Loucy (cell line): ENCODE measurements at regions not wholly inside any gene's neighbourhood (a gene's known extent, or its start where the extent isn't known, plus 50 kb on each side); places are given as distances from the start of the nearest gene placed in this dataset.
A peak's percentile ranks its signal among the peaks of the same experiment; 100 is the strongest.
"Not testable (repeated sequence)": the region's sequence is repeated elsewhere in the genome, so short reads cannot be mapped to it uniquely, and the experiment has no call there.

Source experiments
- H2AFZ ChIP-seq: fragments of 200-600 bp; sonication (generic); 2 replicates; pipeline ENCODE4 v1.6.0; 2016; ENCODE audit warnings: antibody characterized with exemption, mild to moderate bottlenecking, low read length, moderate library complexity
- H3F3A ChIP-seq: fragments of 200-600 bp; 2 replicates; pipeline ENCODE4 v1.6.0; 2016; ENCODE audit warnings: antibody characterized with exemption, low read depth, mild to moderate bottlenecking
- H3K27me3 ChIP-seq: fragments of 200-600 bp; sonication (generic); 2 replicates; pipeline ENCODE4 v1.6.1; 2014; ENCODE audit warnings: low read length, mild to moderate bottlenecking; ENCODE audit not compliant: insufficient read depth, poor library complexity, severe bottlenecking
- H3K36me3 ChIP-seq: fragments of 200-600 bp; sonication (generic); 2 replicates; pipeline ENCODE4 v1.6.1; 2016; ENCODE audit warnings: low read length; ENCODE audit not compliant: insufficient read depth
- H3K4me1 ChIP-seq: fragments of 200-600 bp; sonication (generic); 2 replicates; pipeline ENCODE4 v1.5.1; 2014; ENCODE audit warnings: low read length, mild to moderate bottlenecking; ENCODE audit not compliant: insufficient read depth, poor library complexity, severe bottlenecking
- H3K4me2 ChIP-seq: fragments of 200-600 bp; sonication (generic); 2 replicates; pipeline ENCODE4 v1.6.0; 2014; ENCODE audit warnings: antibody characterized with exemption, low read length, low read depth, mild to moderate bottlenecking; ENCODE audit not compliant: poor library complexity, severe bottlenecking
- H3K4me3 ChIP-seq: fragments of 200-600 bp; sonication (generic); 2 replicates; pipeline ENCODE4 v1.5.1; 2014; ENCODE audit warnings: low read length, mild to moderate bottlenecking, mixed read lengths; ENCODE audit not compliant: poor library complexity, severe bottlenecking
- H3K79me2 ChIP-seq: fragments of 200-600 bp; sonication (generic); 2 replicates; pipeline ENCODE4 v1.6.1; 2014; ENCODE audit warnings: low read length; ENCODE audit not compliant: insufficient read depth
- H3K9ac ChIP-seq: fragments of 200-600 bp; sonication (generic); 2 replicates; pipeline ENCODE4 v1.6.0; 2014; ENCODE audit warnings: mild to moderate bottlenecking, low read depth, low read length, moderate library complexity; ENCODE audit not compliant: poor library complexity, severe bottlenecking
- H3K9me2 ChIP-seq: fragments of 200-600 bp; sonication (generic); replicated peaks from 2 replicates; pipeline ENCODE4 v1.6.1; 2016; ENCODE audit warnings: low read depth, low read length, mixed read lengths
- H3K9me3 ChIP-seq: fragments of 200-600 bp; sonication (generic); 2 replicates; pipeline ENCODE4 v1.6.1; 2014; ENCODE audit warnings: mild to moderate bottlenecking, antibody characterized with exemption, low read length, low read depth; ENCODE audit not compliant: insufficient read depth
- H4K20me1 ChIP-seq: fragments of 200-600 bp; sonication (generic); 2 replicates; pipeline ENCODE4 v1.6.0; 2014; ENCODE audit warnings: antibody characterized with exemption, low read length, mild to moderate bottlenecking; ENCODE audit not compliant: insufficient read depth, poor library complexity, severe bottlenecking
- EZH2phosphoT487 ChIP-seq: fragments of 200-600 bp; IDR thresholded peaks from 2 replicates; pipeline ENCODE4 v1.6.1; 2018; ENCODE audit warnings: antibody characterized with exemption, mild to moderate bottlenecking, moderate library complexity, borderline replicate concordance
- TF ChIP-seq, protein P1 (sequence below): fragments of 200-600 bp; sonication (generic); conservative IDR thresholded peaks from 2 replicates; pipeline ENCODE4 v1.5.1; 2014; ENCODE audit warnings: mild to moderate bottlenecking, antibody characterized with exemption, low read length

- no peaks in the 10 kb centered on the region for H3K36me3 ChIP-seq
- H3K79me2 ChIP-seq = no peaks in the 10 kb centered on the region
- no peaks in the 10 kb centered on the region for H4K20me1 ChIP-seq
- no peaks in the 10 kb centered on the region for H3K9me3 ChIP-seq
- H3K9ac ChIP-seq = no peak overlapping the region
- no peak overlapping the region for H3K4me2 ChIP-seq
- H3K4me3 ChIP-seq = no peak overlapping the region
- no peaks in the 10 kb centered on the region for H3K9me2 ChIP-seq
- H2AFZ ChIP-seq = no peak overlapping the region
- no peaks in the 10 kb centered on the region for H3K4me1 ChIP-seq
- TF ChIP-seq EZH2phosphoT487 = no peak
- TF ChIP-seq, protein P1, sequence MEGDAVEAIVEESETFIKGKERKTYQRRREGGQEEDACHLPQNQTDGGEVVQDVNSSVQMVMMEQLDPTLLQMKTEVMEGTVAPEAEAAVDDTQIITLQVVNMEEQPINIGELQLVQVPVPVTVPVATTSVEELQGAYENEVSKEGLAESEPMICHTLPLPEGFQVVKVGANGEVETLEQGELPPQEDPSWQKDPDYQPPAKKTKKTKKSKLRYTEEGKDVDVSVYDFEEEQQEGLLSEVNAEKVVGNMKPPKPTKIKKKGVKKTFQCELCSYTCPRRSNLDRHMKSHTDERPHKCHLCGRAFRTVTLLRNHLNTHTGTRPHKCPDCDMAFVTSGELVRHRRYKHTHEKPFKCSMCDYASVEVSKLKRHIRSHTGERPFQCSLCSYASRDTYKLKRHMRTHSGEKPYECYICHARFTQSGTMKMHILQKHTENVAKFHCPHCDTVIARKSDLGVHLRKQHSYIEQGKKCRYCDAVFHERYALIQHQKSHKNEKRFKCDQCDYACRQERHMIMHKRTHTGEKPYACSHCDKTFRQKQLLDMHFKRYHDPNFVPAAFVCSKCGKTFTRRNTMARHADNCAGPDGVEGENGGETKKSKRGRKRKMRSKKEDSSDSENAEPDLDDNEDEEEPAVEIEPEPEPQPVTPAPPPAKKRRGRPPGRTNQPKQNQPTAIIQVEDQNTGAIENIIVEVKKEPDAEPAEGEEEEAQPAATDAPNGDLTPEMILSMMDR = no peak
- no peaks in the 10 kb centered on the region for H3F3A ChIP-seq
- H3K27me3 ChIP-seq = no peaks in the 10 kb centered on the region
These were observed 562.3 kb downstream of the KIF4B start for GRCh38 chr5:155575861-155576260.

DNA sequence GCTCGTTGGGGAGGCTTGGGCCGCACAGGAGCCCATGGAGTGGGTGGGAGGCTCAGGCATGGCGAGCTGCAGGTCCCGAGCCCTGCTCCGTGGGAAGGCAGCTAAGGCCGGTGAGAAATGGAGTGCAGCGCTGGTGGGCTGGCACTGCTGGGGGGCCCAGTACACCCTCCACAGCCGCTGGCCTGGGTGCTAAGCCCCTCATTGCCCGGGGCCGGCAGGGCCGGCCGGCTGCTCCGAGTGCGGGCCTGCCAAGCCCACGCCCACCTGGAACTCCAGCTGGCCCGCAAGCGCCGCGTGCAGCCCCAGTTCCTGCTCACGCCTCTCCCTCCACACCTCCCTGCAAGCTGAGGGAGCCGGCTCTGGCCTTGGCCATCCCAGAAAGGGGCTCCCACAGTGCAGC is 573.3 kb downstream of the KIF4B start:
- H3K9ac ChIP-seq, H3K27me3 ChIP-seq, H3F3A ChIP-seq, H3K79me2 ChIP-seq, H3K9me3 ChIP-seq, H3K36me3 ChIP-seq, H3K4me1 ChIP-seq, H3K4me3 ChIP-seq, H3K4me2 ChIP-seq, H4K20me1 ChIP-seq, H3K9me2 ChIP-seq, H2AFZ ChIP-seq: not testable (repeated sequence)

GRCh38 chr5:155587458-155587857 is 573.9 kb downstream of the KIF4B start:
- Histone ChIP-seq H3K4me2 (peak overlapping the region; percentile 12), H3K9me3 (no peaks in the 10 kb centered on the region), H2AFZ (no peak overlapping the region), H3K79me2 (no peaks in the 10 kb centered on the region), H3K4me1 (peaks cover 7% of the 10 kb centered on the region), H3K4me3 (no peak overlapping the region), H3K9ac (no peak overlapping the region), H3K27me3 (no peaks in the 10 kb centered on the region), H4K20me1 (no peaks in the 10 kb centered on the region), H3K36me3 (no peaks in the 10 kb centered on the region), H3K9me2 (no peaks in the 10 kb centered on the region), H3F3A (no peaks in the 10 kb centered on the region)
- TF ChIP-seq EZH2phosphoT487 = no peak
- TF ChIP-seq, protein P1 = no peak

- no peaks in the 10 kb centered on the region for H3K27me3 ChIP-seq
- no peaks in the 10 kb centered on the region for H3K9me3 ChIP-seq
- no peaks in the 10 kb centered on the region for H3K79me2 ChIP-seq
- no peaks in the 10 kb centered on the region for H4K20me1 ChIP-seq
- TF ChIP-seq, protein P1 = no peak
- TF ChIP-seq EZH2phosphoT487 = no peak
- H3K9ac ChIP-seq = no peak overlapping the region
- no peaks in the 10 kb centered on the region for H3K36me3 ChIP-seq
- H3K9me2 ChIP-seq = no peaks in the 10 kb centered on the region
- peaks cover 7% of the 10 kb centered on the region for H3K4me1 ChIP-seq
- H3K4me2 ChIP-seq = no peak overlapping the region
- H3K4me3 ChIP-seq = no peak overlapping the region
- no peaks in the 10 kb centered on the region for H3F3A ChIP-seq
- H2AFZ ChIP-seq = no peak overlapping the region
These were observed 577.7 kb downstream of the KIF4B start for GRCh38 chr5:155591273-155591672.
